ENCODE measurements at regions not wholly inside any gene's neighbourhood (a gene's known extent, or its start where the extent isn't known, plus 50 kb on each side); places are given as distances from the start of the nearest gene placed in this dataset.

GRCh38 chr12:13452955-13453570 lies 256.5 kb downstream of the EMP1 start:
- H3K4me3 ChIP-seq (ENCODE audit: low read depth, low read length) = no peak overlapping the region
- no peak for FAIRE-seq
- TF ChIP-seq CTCF (IDR thresholded peaks at IDR 0.05; ENCODE audit: insufficient read depth, low read length, severe bottlenecking) = no peak
- DNase-seq (ENCODE audit: low read depth) = no peak
- H3K27me3 ChIP-seq (ENCODE audit: control insufficient read depth, insufficient read depth, low read length) = no peaks in the 10 kb centered on the region
- H3K36me3 ChIP-seq (ENCODE audit: control insufficient read depth, insufficient read depth, low read length) = no peaks in the 10 kb centered on the region

DNA sequence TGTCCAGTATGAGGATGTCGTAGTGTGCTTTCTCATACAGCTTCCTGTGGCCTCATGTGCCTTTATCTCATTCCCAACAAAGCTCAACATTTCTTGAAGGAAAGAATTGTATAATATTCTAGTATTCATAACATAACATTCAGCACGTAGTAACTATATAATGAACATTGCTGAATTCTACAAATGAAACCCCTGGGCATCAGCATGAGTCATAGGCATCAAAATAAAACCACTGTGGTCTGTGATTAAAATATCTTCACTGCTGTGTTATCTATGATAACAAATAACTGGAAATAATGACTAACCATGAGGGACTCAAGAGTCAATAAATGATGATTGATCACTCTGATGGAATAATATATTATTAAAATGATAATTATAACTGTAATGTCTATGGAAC lies 255.2 kb downstream of the EMP1 start:
- no peak for FAIRE-seq
- no peak overlapping the region for H3K4me3 ChIP-seq (ENCODE audit: low read depth, low read length)
- TF ChIP-seq CTCF (IDR thresholded peaks at IDR 0.05; ENCODE audit: insufficient read depth, low read length, severe bottlenecking) = no peak

GRCh38 chr12:13450231-13451080 lies 253.9 kb downstream of the EMP1 start:
- Histone ChIP-seq H3K4me3 (ENCODE audit: low read depth, low read length) (no peak overlapping the region), H3K27me3 (ENCODE audit: control insufficient read depth, insufficient read depth, low read length) (no peaks in the 10 kb centered on the region), H3K36me3 (ENCODE audit: control insufficient read depth, insufficient read depth, low read length) (no peaks in the 10 kb centered on the region)
- FAIRE-seq (no peak), DNase-seq (ENCODE audit: low read depth) (no peak)
- TF ChIP-seq CTCF (IDR thresholded peaks at IDR 0.05; ENCODE audit: insufficient read depth, low read length, severe bottlenecking) = no peak

More for the DNA sequence above, 255.2 kb downstream of the EMP1 start:
- Histone ChIP-seq H3K27me3 (ENCODE audit: control insufficient read depth, insufficient read depth, low read length) (no peaks in the 10 kb centered on the region), H3K36me3 (ENCODE audit: control insufficient read depth, insufficient read depth, low read length) (no peaks in the 10 kb centered on the region)
- no peak for DNase-seq (ENCODE audit: low read depth)

DNA sequence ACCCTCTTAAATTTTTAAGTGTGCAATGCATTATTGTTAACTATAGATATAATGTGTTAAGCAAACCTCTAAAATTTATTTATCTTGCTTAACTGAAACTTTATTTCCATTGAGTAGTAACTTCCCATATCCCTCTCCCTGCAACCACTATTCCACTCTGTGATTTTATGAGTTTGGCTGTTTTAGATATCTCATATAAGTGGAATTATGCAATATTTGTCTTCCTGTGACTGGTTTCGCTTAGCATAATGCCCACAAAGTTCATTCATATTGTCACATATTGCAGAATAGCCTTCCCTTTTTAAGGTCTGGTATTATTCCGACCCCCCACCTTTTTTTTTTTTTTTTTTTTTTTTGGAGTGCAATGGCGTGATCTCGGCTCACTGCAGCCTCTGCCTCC lies 247.6 kb downstream of the EMP1 start:
- no peak for FAIRE-seq

GRCh38 chr12:13443498-13443897 lies 247.0 kb downstream of the EMP1 start:
- FAIRE-seq = no peak
- no peaks in the 10 kb centered on the region for H3K36me3 ChIP-seq (ENCODE audit: control insufficient read depth, insufficient read depth, low read length)
- no peak for TF ChIP-seq CTCF (IDR thresholded peaks at IDR 0.05; ENCODE audit: insufficient read depth, low read length, severe bottlenecking)
- DNase-seq (ENCODE audit: low read depth) = no peak
- no peaks in the 10 kb centered on the region for H3K27me3 ChIP-seq (ENCODE audit: control insufficient read depth, insufficient read depth, low read length)
- no peak overlapping the region for H3K4me3 ChIP-seq (ENCODE audit: low read depth, low read length)

More for the DNA sequence above, 247.6 kb downstream of the EMP1 start:
- no peak for DNase-seq (ENCODE audit: low read depth)
- TF ChIP-seq CTCF (IDR thresholded peaks at IDR 0.05; ENCODE audit: insufficient read depth, low read length, severe bottlenecking) = no peak
- H3K27me3 ChIP-seq (ENCODE audit: control insufficient read depth, insufficient read depth, low read length) = no peaks in the 10 kb centered on the region
- no peaks in the 10 kb centered on the region for H3K36me3 ChIP-seq (ENCODE audit: control insufficient read depth, insufficient read depth, low read length)
- H3K4me3 ChIP-seq (ENCODE audit: low read depth, low read length) = no peak overlapping the region

Data from bronchial epithelial cell (primary cell).